K562 (cell line): ENCODE measurements at regions not wholly inside any gene's neighbourhood (a gene's known extent, or its start where the extent isn't known, plus 50 kb on each side); places are given as distances from the start of the nearest gene placed in this dataset.

ENCODE experiments used
- ATAC-seq: fragments of 200-7000 bp; cut with Tn5 transposase; 3 replicates; pipeline ENCODE4 v1.9.1; 2020; ENCODE audit warnings: moderate library complexity
- BruUV-seq: library from RNA; stranded (reverse); fragments of 400-500 nt; replicated peaks from 2 replicates; lab custom pipeline; 2021; lab: Mats Ljungman, UMichigan
- CTCF ChIA-PET: fragments of 300-600 bp; formaldehyde crosslinking; extraction: SDS; loops from one replicate; lab custom pipeline; 2021; ENCODE audit warnings: low intra/inter-chr PET ratio; lab: Yijun Ruan, JAX
- POLR2A ChIA-PET: fragments of 300-600, 350-650 bp; sonication (Branson Sonifier 250); formaldehyde crosslinking; extraction: SDS; loops from one replicate; lab custom pipeline; 2021; ENCODE audit warnings: antibody characterized with exemption, inconsistent platforms; lab: Yijun Ruan, JAX
- DNase-seq, 4 experiments: peaks; one replicate each; pipeline versions ENCODE4 v3.0.0 to v3.0.0-alpha.2; 2011 to 2018; ENCODE audit warnings: low spot score in 3 of 4, mixed read lengths in 3 of 4; ENCODE audit errors: extremely low read depth in 1 of 4
- FAIRE-seq: peaks from 2 replicates; lab custom pipeline; 2011; peaks lifted over from hg19 to GRCh38; lab: Jason Lieb, UNC
- H2AFZ ChIP-seq: 2 replicates; pipeline ENCODE4 v1.6.0; 2011; ENCODE audit warnings: low read depth, low read length, control low read depth, inconsistent platforms
- H3K27ac ChIP-seq: fragments of 200-600 bp; 3 replicates; pipeline ENCODE4 v1.8.0; 2011; ENCODE audit warnings: low read depth, mild to moderate bottlenecking, control low read depth, inconsistent platforms, low read length, moderate library complexity, mixed read lengths; ENCODE audit errors: extremely low read depth
- H3K27me3 ChIP-seq, 2 experiments: fragments of 300-600 bp in 1 of 2; 2 replicates in 1 of 2; 3 replicates in 1 of 2; pipeline versions ENCODE4 v1.6.0 to v1.8.0; 2011; ENCODE audit warnings: inconsistent platforms in 2 of 2, low read length in 2 of 2, mild to moderate bottlenecking in 1 of 2, mixed read lengths in 1 of 2, moderate library complexity in 1 of 2; ENCODE audit not compliant: control insufficient read depth in 2 of 2, insufficient read depth in 2 of 2
- H3K36me3 ChIP-seq: fragments of 300-600 bp; 3 replicates; pipeline ENCODE4 v1.8.0; 2011; ENCODE audit warnings: mild to moderate bottlenecking, low read length, inconsistent platforms; ENCODE audit not compliant: control insufficient read depth, insufficient read depth
- H3K4me1 ChIP-seq, 2 experiments: fragments of 200-600 bp in 1 of 2; replicated peaks in 1 of 2; 2 replicates in 1 of 2; 3 replicates in 1 of 2; pipeline versions ENCODE4 v1.5.1 to v1.8.0; 2011; ENCODE audit warnings: inconsistent platforms in 2 of 2, low read length in 2 of 2, mild to moderate bottlenecking in 1 of 2, mixed read lengths in 1 of 2, moderate library complexity in 1 of 2; ENCODE audit not compliant: control insufficient read depth in 2 of 2, insufficient read depth in 2 of 2
- H3K4me2 ChIP-seq: 2 replicates; pipeline ENCODE4 v1.6.1; 2011; ENCODE audit warnings: low read length, control low read depth, inconsistent platforms, mixed read lengths; ENCODE audit not compliant: insufficient read depth
- H3K4me3 ChIP-seq: fragments of 200-600 bp; sonication (generic), shearing (Covaris generic); 2 replicates; pipeline ENCODE4 v1.5.1; 2016; ENCODE audit warnings: control low read depth, inconsistent platforms
- H3K79me2 ChIP-seq: fragments of 200-600 bp; 3 replicates; pipeline ENCODE4 v1.8.0; 2011; ENCODE audit warnings: low read length, inconsistent platforms; ENCODE audit not compliant: control insufficient read depth, insufficient read depth
- H3K9ac ChIP-seq, 2 experiments: 2 replicates each; pipeline versions ENCODE4 v1.6.0 to v1.6.1; 2011; ENCODE audit warnings: low read depth in 2 of 2, low read length in 2 of 2, control low read depth in 1 of 2, inconsistent platforms in 1 of 2, mild to moderate bottlenecking in 1 of 2, mixed read lengths in 1 of 2; ENCODE audit not compliant: insufficient read depth in 1 of 2
- H3K9me1 ChIP-seq: one replicate; pipeline ENCODE4 v1.6.0; 2011; ENCODE audit warnings: inconsistent platforms, mild to moderate bottlenecking, low read length, moderate library complexity; ENCODE audit not compliant: control insufficient read depth, insufficient read depth
- H3K9me3 ChIP-seq: replicated peaks from 2 replicates; pipeline ENCODE4 v1.5.1; 2011; ENCODE audit warnings: low read depth, low read length, inconsistent platforms; ENCODE audit not compliant: control insufficient read depth, insufficient read depth
- H4K20me1 ChIP-seq: replicated peaks from 2 replicates; pipeline ENCODE4 v1.6.1; 2011; ENCODE audit warnings: low read length, inconsistent platforms, mixed read lengths; ENCODE audit not compliant: control insufficient read depth, insufficient read depth
- CAMTA2 ChIP-seq: fragments of 250-450 bp; sonication (Bioruptor Pico); conservative IDR thresholded peaks from 2 replicates; pipeline ENCODE4 v1.5.1; 2022
- CXXC5 ChIP-seq: fragments of 250-450 bp; sonication (Bioruptor Pico); IDR thresholded peaks from 2 replicates; pipeline ENCODE4 v1.8.0; 2022; ENCODE audit warnings: inconsistent platforms, mild to moderate bottlenecking, moderate library complexity
- DMBX1 ChIP-seq: fragments of 250-450 bp; sonication (Bioruptor Pico); IDR thresholded peaks from 2 replicates; pipeline ENCODE4 v1.8.0; 2022; ENCODE audit warnings: inconsistent platforms, mild to moderate bottlenecking, moderate library complexity, borderline replicate concordance
- ETS2 ChIP-seq: IDR thresholded peaks from 2 replicates; pipeline ENCODE4 v1.6.1; 2016; ENCODE audit warnings: borderline replicate concordance, missing genetic modification characterization, mild to moderate bottlenecking, moderate library complexity, missing compliant biosample characterization; ENCODE audit not compliant: poor library complexity, severe bottlenecking
- FUS ChIP-seq: fragments of 200-400 bp; formaldehyde crosslinking; optimal IDR thresholded peaks from 2 replicates; pipeline ENCODE3; 2017; ENCODE audit warnings: low read depth, low read length
- HOXB6 ChIP-seq: fragments of 250-450 bp; sonication (Bioruptor Pico); IDR thresholded peaks from 2 replicates; pipeline ENCODE4 v1.5.1; 2022; ENCODE audit warnings: mild to moderate bottlenecking, borderline replicate concordance
- SMC3 ChIP-seq: conservative IDR thresholded peaks from 2 replicates; pipeline ENCODE4 v1.6.1; 2011; ENCODE audit warnings: low read depth, low read length, improper control_type of control experiment; ENCODE audit not compliant: insufficient read depth
- ZBTB1 ChIP-seq: sonication (generic); formaldehyde crosslinking; IDR thresholded peaks from 2 replicates; pipeline ENCODE4 v1.8.1; 2023; ENCODE audit warnings: missing genetic modification reagents, low read depth, mild to moderate bottlenecking, borderline replicate concordance
- ZKSCAN3 ChIP-seq: fragments of 250-450 bp; sonication (Bioruptor Pico); IDR thresholded peaks from 2 replicates; pipeline ENCODE4 v1.4.0; 2020
- ZNF507 ChIP-seq: conservative IDR thresholded peaks from 2 replicates; pipeline ENCODE4 v1.6.1; 2017; ENCODE audit warnings: missing genetic modification characterization, missing compliant biosample characterization
- ZNF79 ChIP-seq: fragments of 250-450 bp; sonication (Bioruptor Pico); IDR thresholded peaks from 2 replicates; pipeline ENCODE4 v1.4.0; 2020; ENCODE audit warnings: low read depth, mild to moderate bottlenecking, moderate library complexity
- WGBS: fragments of 100-300 bp; shearing (Covaris generic); methylation state at CpG from one replicate; pipeline ENCODE4 v1.1.6; 2016; ENCODE audit warnings: low coverage, mixed read lengths; ENCODE audit not compliant: insufficient coverage; ENCODE audit errors: missing lambda C conversion rate; 5-methylcytosine and 5-hydroxymethylcytosine counted together
- in situ Hi-C: fragments of 300-500 bp; cut with MboI; formaldehyde crosslinking; loops from 4 replicates; pipeline ENCODE4 v1.15.0; 2018; ENCODE audit warnings: inconsistent platforms, mixed read lengths
- intact Hi-C: fragments of 100-400 bp; cut with micrococcal nuclease; formaldehyde crosslinking; loops from 2 replicates; pipeline ENCODE4 v1.14.2; 2022
- TF ChIP-seq, protein P1 (sequence below): fragments of 450-650 bp; IDR thresholded peaks from one replicate; pipeline ENCODE4 v1.6.1; 2018; ENCODE audit warnings: mild to moderate bottlenecking, moderate library complexity; ENCODE audit not compliant: partially characterized antibody
- TF ChIP-seq, protein P2 (sequence below), 2 experiments: fragments of 200-800 bp in 1 of 2; sonication (Bioruptor generic) in 1 of 2; sonication (generic) in 1 of 2; formaldehyde crosslinking in 1 of 2; IDR thresholded peaks in 1 of 2; conservative IDR thresholded peaks in 1 of 2; 2 replicates each; pipeline versions ENCODE4 v1.5.0 to v1.6.1; 2016 to 2020; ENCODE audit warnings: missing compliant biosample characterization in 1 of 2, missing genetic modification characterization in 1 of 2, missing genetic modification reagents in 1 of 2

- no peaks in the 10 kb centered on the region for H3K9me3 ChIP-seq
- H4K20me1 ChIP-seq, result no peaks in the 10 kb centered on the region
- no TSS peak for BruUV-seq
- in situ Hi-C loops, result no loop called here
- CTCF ChIA-PET, result no interaction called here
- H3K4me1 ChIP-seq, result no peaks in the 10 kb centered on the region
- H3K27me3 ChIP-seq, result peaks cover 0 to 9% of the 10 kb centered on the region in 2 experiments; a peak in 3 of 5 replicates
- no peak overlapping the region for H3K9ac ChIP-seq
- no peaks in the 10 kb centered on the region for H3K9me1 ChIP-seq
- intact Hi-C loops, result no loop called here
- POLR2A ChIA-PET, result interaction anchor here (0.9 kb wide), 1 partner anchor 9 kb away, joined by 4 read pairs; no protein-coding TSS in a partner anchor
- H3K27ac ChIP-seq, result no peak overlapping the region
- FAIRE-seq, result no peak
- no peaks in the 10 kb centered on the region for H3K79me2 ChIP-seq
- no peak for ATAC-seq
- H2AFZ ChIP-seq, result no peak overlapping the region
- H3K36me3 ChIP-seq, result no peaks in the 10 kb centered on the region
- WGBS, result 19% methylated on average over 3 of the region's 3 CpGs
- H3K4me2 ChIP-seq, result no peak overlapping the region
- no peak for DNase-seq
- H3K4me3 ChIP-seq, result no peak overlapping the region
- TF ChIP-seq FUS, result no peak
- TF ChIP-seq HOXB6 (CRISPR knock-in tag), result no peak
- TF ChIP-seq, protein P1, sequence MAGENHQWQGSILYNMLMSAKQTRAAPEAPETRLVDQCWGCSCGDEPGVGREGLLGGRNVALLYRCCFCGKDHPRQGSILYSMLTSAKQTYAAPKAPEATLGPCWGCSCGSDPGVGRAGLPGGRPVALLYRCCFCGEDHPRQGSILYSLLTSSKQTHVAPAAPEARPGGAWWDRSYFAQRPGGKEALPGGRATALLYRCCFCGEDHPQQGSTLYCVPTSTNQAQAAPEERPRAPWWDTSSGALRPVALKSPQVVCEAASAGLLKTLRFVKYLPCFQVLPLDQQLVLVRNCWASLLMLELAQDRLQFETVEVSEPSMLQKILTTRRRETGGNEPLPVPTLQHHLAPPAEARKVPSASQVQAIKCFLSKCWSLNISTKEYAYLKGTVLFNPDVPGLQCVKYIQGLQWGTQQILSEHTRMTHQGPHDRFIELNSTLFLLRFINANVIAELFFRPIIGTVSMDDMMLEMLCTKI, result no peak
These were observed 135.9 kb downstream of the OLIG3 start for GRCh38 chr6:137358273-137358672.

GRCh38 chr6:137357948-137358266 lies 136.3 kb downstream of the OLIG3 start:
- ATAC-seq (no peak), FAIRE-seq (no peak), DNase-seq (no peak)
- Histone ChIP-seq H4K20me1 (no peaks in the 10 kb centered on the region), H3K27me3 (peaks cover 0 to 5% of the 10 kb centered on the region in 2 experiments; a peak in 3 of 5 replicates), H3K4me2 (no peak overlapping the region), H3K27ac (no peak overlapping the region), H3K36me3 (no peaks in the 10 kb centered on the region), H3K9ac (no peak overlapping the region), H3K79me2 (no peaks in the 10 kb centered on the region), H3K9me3 (no peaks in the 10 kb centered on the region), H3K4me3 (no peak overlapping the region), H2AFZ (no peak overlapping the region), H3K4me1 (no peaks in the 10 kb centered on the region), H3K9me1 (no peaks in the 10 kb centered on the region)
- CTCF ChIA-PET, result no interaction called here
- no TSS peak for BruUV-seq
- intact Hi-C loops, result no loop called here
- in situ Hi-C loops, result no loop called here
- TF ChIP-seq CXXC5 (no peak), SMC3 (no peak), CAMTA2 (CRISPR knock-in tag) (no peak), ZKSCAN3 (CRISPR knock-in tag) (no peak), ZNF507 (tag) (no peak), DMBX1 (CRISPR knock-in tag) (no peak), ETS2 (tag) (no peak), ZBTB1 (CRISPR knock-in tag) (no peak), ZNF79 (CRISPR knock-in tag) (no peak)
- TF ChIP-seq, protein P2, sequence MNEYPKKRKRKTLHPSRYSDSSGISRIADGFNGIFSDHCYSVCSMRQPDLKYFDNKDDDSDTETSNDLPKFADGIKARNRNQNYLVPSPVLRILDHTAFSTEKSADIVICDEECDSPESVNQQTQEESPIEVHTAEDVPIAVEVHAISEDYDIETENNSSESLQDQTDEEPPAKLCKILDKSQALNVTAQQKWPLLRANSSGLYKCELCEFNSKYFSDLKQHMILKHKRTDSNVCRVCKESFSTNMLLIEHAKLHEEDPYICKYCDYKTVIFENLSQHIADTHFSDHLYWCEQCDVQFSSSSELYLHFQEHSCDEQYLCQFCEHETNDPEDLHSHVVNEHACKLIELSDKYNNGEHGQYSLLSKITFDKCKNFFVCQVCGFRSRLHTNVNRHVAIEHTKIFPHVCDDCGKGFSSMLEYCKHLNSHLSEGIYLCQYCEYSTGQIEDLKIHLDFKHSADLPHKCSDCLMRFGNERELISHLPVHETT (CRISPR knock-in tag; conservative IDR thresholded peaks at IDR 0.05 in 1 of 2, IDR thresholded peaks at IDR 0.05 in 1 of 2), result no peak
- POLR2A ChIA-PET, result interaction anchor here (0.6 to 0.9 kb wide), 3 partner anchors 9 to 74 kb away, joined by 3 to 4 read pairs (median 3); no protein-coding TSS in a partner anchor
